ENCODE measurements at regions not wholly inside any gene's neighbourhood (a gene's known extent, or its start where the extent isn't known, plus 50 kb on each side); places are given as distances from the start of the nearest gene placed in this dataset.

DNA sequence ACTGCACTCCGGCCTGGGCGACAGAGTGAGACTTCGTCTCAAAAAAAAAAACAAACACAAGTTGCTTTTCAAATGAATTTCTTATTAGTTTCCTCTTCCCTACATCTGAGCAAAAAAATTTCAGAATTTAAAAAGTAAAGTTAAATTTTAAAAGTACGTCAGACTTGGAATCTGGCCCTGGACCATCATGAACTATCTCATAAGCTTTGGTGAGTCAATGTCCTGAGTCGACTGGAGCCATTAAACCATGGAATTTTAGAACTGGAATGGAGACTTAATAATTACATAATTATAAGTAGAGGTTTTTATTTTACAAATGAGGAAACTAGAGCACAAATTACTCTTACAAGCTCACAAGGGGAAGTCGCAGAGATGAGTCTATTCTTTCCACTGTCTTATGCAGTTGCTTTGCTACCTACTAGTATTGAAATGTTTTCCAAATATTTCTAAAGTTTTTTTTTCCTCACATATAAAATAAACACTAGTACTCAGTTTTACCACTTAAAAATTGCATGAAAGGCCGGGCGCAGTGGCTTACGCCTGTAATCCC, 98.0 kb upstream of the ZNF608 start:
- intact Hi-C loops (cut with micrococcal nuclease): no loop called here
- DNase-seq (ENCODE audit: low spot score): no peak
- H3K4me3 Mint-ChIP-seq (ENCODE audit: low read depth): no peak overlapping the region
- no peaks in the 10 kb centered on the region for H3K36me3 Mint-ChIP-seq (ENCODE audit: low read depth)
- no peaks in the 10 kb centered on the region for H3K27me3 Mint-ChIP-seq (ENCODE audit: low read depth)
- no peak overlapping the region for H3K27ac Mint-ChIP-seq
- peaks cover 4% of the 10 kb centered on the region for H3K9me3 Mint-ChIP-seq
- H3K4me1 Mint-ChIP-seq (ENCODE audit: low read depth): no peaks in the 10 kb centered on the region

DNA sequence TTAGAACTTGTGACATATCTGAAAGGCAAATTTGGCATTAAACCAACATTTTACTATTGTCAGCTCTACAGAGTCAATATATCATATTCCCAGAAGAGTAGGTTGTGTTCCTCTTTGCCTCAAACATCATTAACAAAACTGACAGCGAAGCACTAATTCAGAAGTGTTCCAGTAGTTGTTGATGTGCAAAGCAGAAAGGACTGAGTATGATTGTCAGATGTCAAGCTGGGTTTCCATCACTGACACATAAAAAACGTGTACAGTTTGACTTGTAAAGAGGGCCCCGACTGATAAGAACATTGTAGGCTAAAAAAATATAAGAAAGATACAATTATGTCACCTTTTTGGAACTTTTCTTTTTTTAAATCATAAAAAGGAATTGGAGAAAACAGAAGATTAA, 101.5 kb upstream of the ZNF608 start:
- DNase-seq (ENCODE audit: low spot score): no peak
- intact Hi-C loops (cut with micrococcal nuclease): no loop called here
- H3K4me3 Mint-ChIP-seq (ENCODE audit: low read depth): no peak overlapping the region
- H3K36me3 Mint-ChIP-seq (ENCODE audit: low read depth): no peaks in the 10 kb centered on the region
- no peak overlapping the region for H3K27ac Mint-ChIP-seq
- no peaks in the 10 kb centered on the region for H3K27me3 Mint-ChIP-seq (ENCODE audit: low read depth)
- no peaks in the 10 kb centered on the region for H3K4me1 Mint-ChIP-seq (ENCODE audit: low read depth)
- H3K9me3 Mint-ChIP-seq: peaks cover 4% of the 10 kb centered on the region

- Mint-ChIP-seq H3K36me3 (ENCODE audit: low read depth) (no peaks in the 10 kb centered on the region), H3K27ac (no peak overlapping the region), H3K9me3 (peaks cover 4% of the 10 kb centered on the region), H3K4me3 (ENCODE audit: low read depth) (no peak overlapping the region), H3K27me3 (ENCODE audit: low read depth) (no peaks in the 10 kb centered on the region), H3K4me1 (ENCODE audit: low read depth) (no peaks in the 10 kb centered on the region)
- intact Hi-C loops (cut with micrococcal nuclease): no loop called here
- no peak for DNase-seq (ENCODE audit: low spot score)
These were observed 103.3 kb upstream of the ZNF608 start for GRCh38 chr5:124849774-124850173.

GRCh38 chr5:124856726-124857125, 110.3 kb upstream of the ZNF608 start:
- Mint-ChIP-seq H3K36me3 (ENCODE audit: low read depth) (no peaks in the 10 kb centered on the region), H3K4me3 (ENCODE audit: low read depth) (no peak overlapping the region), H3K27me3 (ENCODE audit: low read depth) (no peaks in the 10 kb centered on the region), H3K9me3 (no peaks in the 10 kb centered on the region), H3K4me1 (ENCODE audit: low read depth) (no peaks in the 10 kb centered on the region), H3K27ac (no peak overlapping the region)
- intact Hi-C loops (cut with micrococcal nuclease): no loop called here
- no peak for DNase-seq (ENCODE audit: low spot score)

- Mint-ChIP-seq H3K4me3 (ENCODE audit: low read depth) (no peak overlapping the region), H3K36me3 (ENCODE audit: low read depth) (no peaks in the 10 kb centered on the region), H3K27me3 (ENCODE audit: low read depth) (no peaks in the 10 kb centered on the region), H3K9me3 (no peaks in the 10 kb centered on the region), H3K27ac (no peak overlapping the region), H3K4me1 (ENCODE audit: low read depth) (no peaks in the 10 kb centered on the region)
- DNase-seq (ENCODE audit: low spot score): no peak
- intact Hi-C loops (cut with micrococcal nuclease): no loop called here
These were observed 112.2 kb upstream of the ZNF608 start for GRCh38 chr5:124858612-124859011.

- intact Hi-C loops (cut with micrococcal nuclease): no loop called here
- Mint-ChIP-seq H3K27ac (no peak overlapping the region), H3K36me3 (ENCODE audit: low read depth) (no peaks in the 10 kb centered on the region), H3K9me3 (no peaks in the 10 kb centered on the region), H3K4me3 (ENCODE audit: low read depth) (no peak overlapping the region), H3K27me3 (ENCODE audit: low read depth) (no peaks in the 10 kb centered on the region), H3K4me1 (ENCODE audit: low read depth) (no peaks in the 10 kb centered on the region)
- DNase-seq (ENCODE audit: low spot score): no peak
These were observed 112.6 kb upstream of the ZNF608 start for GRCh38 chr5:124859027-124859426.

GRCh38 chr5:124859556-124860290, 113.3 kb upstream of the ZNF608 start:
- no peak for DNase-seq (ENCODE audit: low spot score)
- H3K27me3 Mint-ChIP-seq (ENCODE audit: low read depth): no peaks in the 10 kb centered on the region
- no peaks in the 10 kb centered on the region for H3K36me3 Mint-ChIP-seq (ENCODE audit: low read depth)
- H3K4me1 Mint-ChIP-seq (ENCODE audit: low read depth): no peaks in the 10 kb centered on the region
- no peaks in the 10 kb centered on the region for H3K9me3 Mint-ChIP-seq
- intact Hi-C loops (cut with micrococcal nuclease): no loop called here
- no peak overlapping the region for H3K27ac Mint-ChIP-seq
- H3K4me3 Mint-ChIP-seq (ENCODE audit: low read depth): no peak overlapping the region

GRCh38 chr5:124860291-124860655, 113.8 kb upstream of the ZNF608 start:
- Mint-ChIP-seq H3K4me1 (ENCODE audit: low read depth) (no peaks in the 10 kb centered on the region), H3K27ac (no peak overlapping the region), H3K9me3 (no peaks in the 10 kb centered on the region), H3K4me3 (ENCODE audit: low read depth) (no peak overlapping the region), H3K36me3 (ENCODE audit: low read depth) (no peaks in the 10 kb centered on the region), H3K27me3 (ENCODE audit: low read depth) (no peaks in the 10 kb centered on the region)
- DNase-seq (ENCODE audit: low spot score): no peak
- intact Hi-C loops (cut with micrococcal nuclease): no loop called here

- H3K9me3 Mint-ChIP-seq: no peaks in the 10 kb centered on the region
- DNase-seq (ENCODE audit: low spot score): no peak
- no peak overlapping the region for H3K27ac Mint-ChIP-seq
- intact Hi-C loops (cut with micrococcal nuclease): no loop called here
- H3K27me3 Mint-ChIP-seq (ENCODE audit: low read depth): no peaks in the 10 kb centered on the region
- H3K4me1 Mint-ChIP-seq (ENCODE audit: low read depth): peaks cover 2% of the 10 kb centered on the region
- no peak overlapping the region for H3K4me3 Mint-ChIP-seq (ENCODE audit: low read depth)
- no peaks in the 10 kb centered on the region for H3K36me3 Mint-ChIP-seq (ENCODE audit: low read depth)
These were observed 118.6 kb upstream of the ZNF608 start for GRCh38 chr5:124865066-124865465.

DNA sequence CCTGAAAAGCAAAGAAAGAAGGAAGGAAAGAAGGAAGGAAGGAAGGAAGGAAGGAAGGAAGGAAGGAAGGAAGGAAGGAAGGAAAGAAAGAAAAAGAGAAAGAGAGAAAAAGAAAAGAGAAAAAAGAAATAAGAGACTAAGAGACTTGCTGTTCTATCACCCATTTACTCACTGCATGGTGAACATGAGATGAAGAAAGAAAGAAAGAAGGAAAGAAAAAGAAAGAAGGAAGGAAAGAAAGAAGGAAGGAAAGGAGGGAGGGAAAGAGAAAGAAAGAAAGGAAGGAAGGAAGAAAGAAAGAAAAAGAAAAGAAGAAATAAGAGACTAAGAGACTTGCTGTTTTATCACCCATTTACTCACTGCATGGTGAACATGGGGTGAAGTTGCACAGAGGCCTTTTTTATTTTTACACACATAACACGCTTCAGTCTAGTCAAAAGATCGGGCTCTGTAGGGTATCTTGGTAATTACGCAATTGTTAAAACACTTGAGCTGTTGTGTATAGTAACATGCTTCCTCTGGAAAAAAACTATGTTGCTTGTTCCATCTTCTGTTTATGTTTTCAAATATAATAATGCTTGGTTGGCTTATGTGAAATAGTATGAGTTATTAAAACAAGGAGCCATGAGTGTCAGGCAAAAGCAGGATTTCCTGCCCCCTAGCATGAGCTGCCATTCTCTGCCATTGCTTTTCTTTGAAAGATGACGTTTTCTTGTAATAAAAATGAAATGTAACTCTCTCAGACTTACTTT, 119.3 kb upstream of the ZNF608 start:
- Mint-ChIP-seq H3K27ac (no peak overlapping the region), H3K4me1 (ENCODE audit: low read depth) (peaks cover 2% of the 10 kb centered on the region), H3K9me3 (no peaks in the 10 kb centered on the region), H3K27me3 (ENCODE audit: low read depth) (no peaks in the 10 kb centered on the region), H3K36me3 (ENCODE audit: low read depth) (no peaks in the 10 kb centered on the region), H3K4me3 (ENCODE audit: low read depth) (no peak overlapping the region)
- intact Hi-C loops (cut with micrococcal nuclease): no loop called here
- no peak for DNase-seq (ENCODE audit: low spot score)

- H3K36me3 Mint-ChIP-seq (ENCODE audit: low read depth): no peaks in the 10 kb centered on the region
- H3K4me1 Mint-ChIP-seq (ENCODE audit: low read depth): peaks cover 2% of the 10 kb centered on the region
- H3K27me3 Mint-ChIP-seq (ENCODE audit: low read depth): no peaks in the 10 kb centered on the region
- H3K9me3 Mint-ChIP-seq: no peaks in the 10 kb centered on the region
- intact Hi-C loops (cut with micrococcal nuclease): no loop called here
- no peak overlapping the region for H3K4me3 Mint-ChIP-seq (ENCODE audit: low read depth)
- DNase-seq (ENCODE audit: low spot score): no peak
- no peak overlapping the region for H3K27ac Mint-ChIP-seq
These were observed 120.1 kb upstream of the ZNF608 start for GRCh38 chr5:124866355-124867136.

DNA sequence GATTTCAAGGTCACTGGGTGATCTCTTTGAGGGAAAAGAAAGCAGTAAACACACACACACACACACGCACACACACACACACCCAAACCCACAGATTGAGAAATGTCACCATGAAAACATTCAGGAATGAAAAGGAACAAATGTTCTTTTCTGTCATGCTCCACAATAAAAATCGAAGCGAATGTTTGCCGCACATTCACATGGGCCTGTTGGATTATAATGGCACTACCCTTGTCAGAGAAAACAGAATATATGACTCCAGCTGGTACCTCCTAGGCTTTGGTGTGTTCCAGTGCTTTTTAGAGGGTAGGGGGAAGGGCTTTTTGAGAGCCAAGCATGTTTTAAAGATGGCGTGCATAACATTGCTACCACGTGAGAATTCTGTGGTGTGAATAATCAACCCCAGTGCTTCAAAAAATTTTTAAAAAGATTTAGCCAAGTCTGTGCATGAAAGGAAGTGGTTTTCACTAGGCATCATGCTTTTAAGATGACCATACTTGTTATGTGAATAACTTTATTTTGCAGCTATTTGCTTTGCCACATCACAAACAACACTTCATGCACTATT, 120.8 kb upstream of the ZNF608 start:
- DNase-seq (ENCODE audit: low spot score): no peak
- H3K27ac Mint-ChIP-seq: no peak overlapping the region
- intact Hi-C loops (cut with micrococcal nuclease): no loop called here
- peaks cover 2% of the 10 kb centered on the region for H3K4me1 Mint-ChIP-seq (ENCODE audit: low read depth)
- no peaks in the 10 kb centered on the region for H3K27me3 Mint-ChIP-seq (ENCODE audit: low read depth)
- no peaks in the 10 kb centered on the region for H3K36me3 Mint-ChIP-seq (ENCODE audit: low read depth)
- no peak overlapping the region for H3K4me3 Mint-ChIP-seq (ENCODE audit: low read depth)
- no peaks in the 10 kb centered on the region for H3K9me3 Mint-ChIP-seq

Measured in activated T-helper 2 cell treated with anti-CD3 and anti-CD28 coated beads, Interferon-gamma antibody, Interleukin-2, Interleukin-4, amounts not matched to agents 10 μg/mL and 5 μg/mL and 100 μg/mL, durations not matched to agents 14 hours and 24 hours and 36 hours (primary cell).